Left ventricle myocardium inferior (tissue), 1 donor: ENCODE measurements at regions not wholly inside any gene's neighbourhood (a gene's known extent, or its start where the extent isn't known, plus 50 kb on each side); places are given as distances from the start of the nearest gene placed in this dataset.
"Not testable (repeated sequence)": the region's sequence is repeated elsewhere in the genome, so short reads cannot be mapped to it uniquely, and the experiment has no call there.

Experiments used
- DNase-seq: peaks from one replicate; pipeline ENCODE4 v3.0.0-alpha.2; 2020
- H3K27ac ChIP-seq: fragments of 200-600 bp; replicated peaks from 2 replicates; pipeline ENCODE4 v1.8.0; 2021
- H3K27me3 ChIP-seq: fragments of 200-600 bp; 2 replicates; pipeline ENCODE4 v1.8.0; 2021; ENCODE audit warnings: low read depth
- H3K36me3 ChIP-seq: fragments of 200-600 bp; 2 replicates; pipeline ENCODE4 v1.8.0; 2021
- H3K4me1 ChIP-seq: fragments of 200-600 bp; 2 replicates; pipeline ENCODE4 v1.8.0; 2021
- H3K4me3 ChIP-seq: fragments of 200-600 bp; 2 replicates; pipeline ENCODE4 v1.8.0; 2021; ENCODE audit warnings: mild to moderate bottlenecking, moderate library complexity
- H3K9me3 ChIP-seq: fragments of 200-600 bp; replicated peaks from 2 replicates; pipeline ENCODE4 v1.8.0; 2021
- CTCF ChIP-seq: fragments of 200-600 bp; IDR thresholded peaks from 2 replicates; pipeline ENCODE4 v1.8.0; 2021; ENCODE audit warnings: antibody characterized with exemption, mild to moderate bottlenecking, borderline replicate concordance
- intact Hi-C: fragments of 100-400 bp; cut with micrococcal nuclease; formaldehyde crosslinking; loops from one replicate; pipeline ENCODE4 v1.11.0; 2022
- donor health status: DM: no; HTN: yes; CAD: no; lungs with severe emphysema.

GRCh38 chr2:57465967-57466366 is 580.6 kb upstream of the VRK2 start:
- no peak for DNase-seq
- no peaks in the 10 kb centered on the region for H3K9me3 ChIP-seq
- no peak overlapping the region for H3K4me3 ChIP-seq
- H3K36me3 ChIP-seq, result no peaks in the 10 kb centered on the region
- no peak for TF ChIP-seq CTCF
- H3K27ac ChIP-seq, result no peak overlapping the region
- H3K27me3 ChIP-seq, result no peaks in the 10 kb centered on the region
- intact Hi-C loops, result no loop called here
- H3K4me1 ChIP-seq, result no peaks in the 10 kb centered on the region

- no peaks in the 10 kb centered on the region for H3K27me3 ChIP-seq
- DNase-seq, result no peak
- intact Hi-C loops, result no loop called here
Measured at GRCh38 chr2:57475391-57475790, 571.2 kb upstream of the VRK2 start.

GRCh38 chr2:57479981-57480380 is 566.6 kb upstream of the VRK2 start:
- no peak overlapping the region for H3K27ac ChIP-seq

More at GRCh38 chr2:57475391-57475790, 571.2 kb upstream of the VRK2 start:
- Histone ChIP-seq H3K27ac (no peak overlapping the region), H3K4me3 (no peak overlapping the region), H3K4me1 (no peaks in the 10 kb centered on the region), H3K9me3 (no peaks in the 10 kb centered on the region), H3K36me3 (no peaks in the 10 kb centered on the region)
- TF ChIP-seq CTCF, result no peak

GRCh38 chr2:57488061-57488460 is 558.5 kb upstream of the VRK2 start:
- intact Hi-C loops, result no loop called here
- no peak for TF ChIP-seq CTCF

More at GRCh38 chr2:57479981-57480380, 566.6 kb upstream of the VRK2 start:
- Histone ChIP-seq H3K4me1 (no peaks in the 10 kb centered on the region), H3K9me3 (no peaks in the 10 kb centered on the region), H3K4me3 (no peak overlapping the region), H3K27me3 (no peaks in the 10 kb centered on the region), H3K36me3 (no peaks in the 10 kb centered on the region)
- TF ChIP-seq CTCF, result no peak
- intact Hi-C loops, result no loop called here
- DNase-seq, result no peak

GRCh38 chr2:57490741-57491140 is 555.9 kb upstream of the VRK2 start:
- TF ChIP-seq CTCF, result no peak
- Histone ChIP-seq H3K4me3 (no peak overlapping the region), H3K36me3 (no peaks in the 10 kb centered on the region), H3K4me1 (peaks cover 9% of the 10 kb centered on the region), H3K9me3 (peaks cover 13% of the 10 kb centered on the region), H3K27me3 (no peaks in the 10 kb centered on the region), H3K27ac (no peak overlapping the region)
- no peak for DNase-seq
- intact Hi-C loops, result no loop called here

More at GRCh38 chr2:57488061-57488460, 558.5 kb upstream of the VRK2 start:
- no peaks in the 10 kb centered on the region for H3K9me3 ChIP-seq
- no peak overlapping the region for H3K27ac ChIP-seq
- H3K36me3 ChIP-seq, result no peaks in the 10 kb centered on the region
- DNase-seq, result no peak
- no peak overlapping the region for H3K4me3 ChIP-seq
- H3K27me3 ChIP-seq, result no peaks in the 10 kb centered on the region
- peaks cover under 1% of the 10 kb centered on the region for H3K4me1 ChIP-seq

- DNase-seq, result no peak
- Histone ChIP-seq H3K4me3 (no peak overlapping the region), H3K4me1 (peaks cover 9% of the 10 kb centered on the region), H3K27ac (no peak overlapping the region), H3K36me3 (no peaks in the 10 kb centered on the region), H3K27me3 (no peaks in the 10 kb centered on the region), H3K9me3 (peaks cover 13% of the 10 kb centered on the region)
- intact Hi-C loops, result no loop called here
- TF ChIP-seq CTCF, result no peak
Measured at GRCh38 chr2:57491213-57491612, 555.4 kb upstream of the VRK2 start.

- H3K9me3 ChIP-seq, result peaks cover 13% of the 10 kb centered on the region
- H3K27me3 ChIP-seq, intact Hi-C loops, H3K27ac ChIP-seq, DNase-seq, H3K4me3 ChIP-seq, H3K4me1 ChIP-seq, H3K36me3 ChIP-seq: not testable (repeated sequence)
Measured at GRCh38 chr2:57493966-57494365, 552.6 kb upstream of the VRK2 start.
